Bronchial epithelial cell (primary cell): ENCODE measurements at regions not wholly inside any gene's neighbourhood (a gene's known extent, or its start where the extent isn't known, plus 50 kb on each side); places are given as distances from the start of the nearest gene placed in this dataset.

Source experiments
- DNase-seq: peaks from one replicate; pipeline ENCODE4 v3.0.0-alpha.2; 2010; ENCODE audit warnings: low read depth
- FAIRE-seq: peaks from 2 replicates; lab custom pipeline; 2011; peaks lifted over from hg19 to GRCh38; lab: Jason Lieb, UNC
- H3K27me3 ChIP-seq: 2 replicates; pipeline ENCODE4 v1.5.1; 2011; ENCODE audit warnings: low read length; ENCODE audit not compliant: control insufficient read depth, insufficient read depth
- H3K36me3 ChIP-seq: 2 replicates; pipeline ENCODE4 v1.5.1; 2011; ENCODE audit warnings: low read length; ENCODE audit not compliant: control insufficient read depth, insufficient read depth
- H3K4me3 ChIP-seq: 2 replicates; pipeline ENCODE4 v1.5.1; 2011; ENCODE audit warnings: mild to moderate bottlenecking, low read depth, low read length, control low read depth
- CTCF ChIP-seq: IDR thresholded peaks from 2 replicates; pipeline ENCODE4 v1.5.1; 2011; ENCODE audit warnings: mild to moderate bottlenecking, moderate library complexity, low read length, control low read depth, inconsistent platforms; ENCODE audit not compliant: insufficient read depth, severe bottlenecking

DNA sequence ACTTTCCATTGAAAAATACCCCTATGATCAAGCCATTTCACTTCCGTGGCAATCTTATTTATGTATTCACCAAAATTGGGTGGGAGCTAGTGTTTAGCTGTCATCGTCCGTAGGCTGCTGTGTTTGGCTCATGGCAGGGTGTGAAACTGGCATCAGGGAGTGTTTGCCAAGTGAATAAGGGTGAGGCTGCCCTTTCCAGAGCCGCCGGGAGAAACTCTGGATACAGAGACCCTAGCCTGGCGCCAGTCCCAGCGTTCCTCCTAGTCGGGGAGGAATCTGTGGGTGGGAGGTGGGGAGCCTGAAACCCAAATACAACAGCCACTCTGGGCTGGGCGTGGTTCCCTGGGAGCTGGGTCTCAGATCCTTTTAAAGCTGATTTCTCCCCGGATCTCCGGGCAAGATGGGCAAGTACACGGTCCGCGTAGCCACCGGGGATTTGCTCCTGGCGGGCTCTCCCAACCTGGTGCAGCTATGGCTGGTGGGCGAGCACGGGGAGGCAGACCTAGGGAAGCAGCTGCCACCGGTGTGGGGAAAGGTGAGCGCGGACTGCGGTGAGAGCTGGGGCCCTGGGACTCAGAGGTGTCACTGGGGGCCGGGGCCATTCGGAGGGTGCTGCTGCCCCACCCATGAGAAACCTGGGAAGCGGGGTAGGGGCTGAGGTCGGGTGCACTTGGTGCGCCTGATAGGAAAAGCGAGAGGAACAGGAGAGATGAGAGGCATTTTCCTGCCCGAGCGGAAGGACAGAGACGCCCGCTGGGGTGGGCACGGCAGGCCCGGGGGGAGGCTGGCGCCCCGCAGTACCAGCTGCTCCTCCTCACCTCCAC lies 62.1 kb upstream of the TEKT1 start:
- Histone ChIP-seq H3K4me3 (peak overlapping the region; percentile 8), H3K36me3 (peaks cover 4% of the 10 kb centered on the region), H3K27me3 (peaks cover 3% of the 10 kb centered on the region)
- DNase-seq (no peak), FAIRE-seq (no peak)
- TF ChIP-seq CTCF, result no peak

DNA sequence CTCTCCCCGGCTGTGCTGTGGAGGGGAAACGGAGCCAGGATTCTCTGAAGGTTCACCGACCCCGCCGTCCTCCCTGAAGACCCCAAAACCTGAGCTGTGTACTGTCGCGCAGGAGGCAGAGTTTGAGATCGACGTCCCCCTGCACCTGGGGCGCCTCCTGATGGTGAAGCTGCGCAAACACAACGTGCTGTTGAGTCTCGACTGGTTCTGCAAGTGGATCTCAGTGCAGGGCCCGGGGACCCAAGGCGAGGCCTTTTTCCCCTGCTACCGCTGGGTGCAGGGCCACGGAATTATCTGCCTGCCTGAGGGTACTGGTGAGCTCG lies 62.6 kb upstream of the TEKT1 start:
- Histone ChIP-seq H3K27me3 (peaks cover 3% of the 10 kb centered on the region), H3K36me3 (peaks cover 4% of the 10 kb centered on the region), H3K4me3 (peak overlapping the region; percentile 8)
- peak; percentile 80 for TF ChIP-seq CTCF
- FAIRE-seq (peak; percentile 50), DNase-seq (peak; percentile 35)

DNA sequence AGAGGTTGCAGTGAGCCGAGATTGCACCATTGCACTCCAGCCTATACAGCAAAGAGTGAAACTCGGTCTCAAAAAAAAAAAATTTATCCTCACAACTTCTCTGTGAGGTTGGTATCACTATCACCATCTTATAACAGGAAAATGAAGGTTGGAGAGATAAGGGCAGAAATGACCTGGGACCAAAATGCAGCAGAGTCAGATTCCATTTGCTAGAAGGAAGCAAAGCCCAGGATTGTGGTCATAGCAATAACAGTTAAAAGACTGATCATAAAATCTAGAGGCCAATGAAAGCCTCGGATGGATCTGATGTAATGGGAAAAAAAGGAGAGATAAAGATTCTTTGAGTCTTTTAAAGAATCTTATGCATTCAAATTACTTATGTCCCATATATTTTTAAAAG lies 69.6 kb upstream of the TEKT1 start:
- Histone ChIP-seq H3K36me3 (peaks cover 7% of the 10 kb centered on the region), H3K4me3 (no peak overlapping the region), H3K27me3 (no peaks in the 10 kb centered on the region)
- TF ChIP-seq CTCF, result no peak
- FAIRE-seq, result no peak
- DNase-seq, result no peak

DNA sequence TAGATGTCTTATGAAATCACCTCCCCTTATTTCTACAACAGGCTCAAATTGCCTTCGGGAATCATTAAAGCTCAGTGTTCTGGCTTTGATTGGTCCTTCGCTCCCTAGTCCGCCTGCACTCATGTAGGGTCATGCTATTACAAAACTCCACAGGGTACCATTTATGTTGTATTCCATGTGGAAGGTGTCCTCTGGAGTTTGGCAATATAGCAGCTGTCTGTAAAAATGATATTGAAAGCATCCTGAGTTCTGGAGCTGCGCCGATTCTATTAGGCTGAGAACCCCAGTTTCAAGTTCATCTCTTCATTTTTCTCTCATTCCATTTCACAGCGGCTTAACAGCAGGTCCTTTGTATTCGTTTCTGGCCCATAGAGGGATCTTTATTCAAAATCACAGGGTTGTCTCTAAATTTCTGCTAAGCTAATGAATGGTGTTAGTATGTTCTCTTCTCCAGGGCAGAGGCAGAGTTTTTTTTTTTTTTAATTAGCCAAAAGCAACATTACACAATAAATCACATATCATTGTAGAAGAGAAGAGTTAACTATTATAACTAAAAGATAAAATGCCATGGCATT lies 71.9 kb upstream of the TEKT1 start:
- no peaks in the 10 kb centered on the region for H3K27me3 ChIP-seq

GRCh38 chr17:6908807-6909206 lies 77.3 kb upstream of the TEKT1 start:
- FAIRE-seq (no peak), DNase-seq (no peak)
- Histone ChIP-seq H3K27me3 (no peaks in the 10 kb centered on the region), H3K4me3 (no peak overlapping the region), H3K36me3 (no peaks in the 10 kb centered on the region)
- TF ChIP-seq CTCF, result no peak

More for the DNA sequence above, 71.9 kb upstream of the TEKT1 start:
- H3K36me3 ChIP-seq, result peaks cover 4% of the 10 kb centered on the region
- FAIRE-seq, result no peak
- H3K4me3 ChIP-seq, result no peak overlapping the region
- TF ChIP-seq CTCF, result no peak
- DNase-seq, result no peak
